ENCODE measurements at regions not wholly inside any gene's neighbourhood (a gene's known extent, or its start where the extent isn't known, plus 50 kb on each side); places are given as distances from the start of the nearest gene placed in this dataset.

DNA sequence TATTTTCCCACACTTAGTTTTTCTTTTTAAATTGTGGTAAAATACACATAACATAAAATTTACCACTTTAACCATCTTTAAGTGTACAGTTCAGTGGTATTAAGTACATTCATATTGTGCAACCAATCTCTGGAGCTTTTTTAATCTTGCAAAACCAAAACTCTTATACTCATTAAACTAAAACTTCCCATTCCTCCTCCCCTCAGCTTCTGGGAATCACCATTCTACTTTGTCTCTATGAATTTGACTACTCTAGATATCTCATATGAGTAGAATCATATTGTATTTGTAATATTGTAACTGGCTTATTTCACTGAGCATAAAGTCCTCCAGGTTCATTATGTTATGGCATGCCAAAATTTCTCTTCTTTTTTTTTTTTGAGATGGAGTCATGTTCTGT is 86.4 kb upstream of the JAZF1 start:
- TF ChIP-seq POLR2A (IDR thresholded peaks at IDR 0.05), result no peak
- TF ChIP-seq, protein P1, sequence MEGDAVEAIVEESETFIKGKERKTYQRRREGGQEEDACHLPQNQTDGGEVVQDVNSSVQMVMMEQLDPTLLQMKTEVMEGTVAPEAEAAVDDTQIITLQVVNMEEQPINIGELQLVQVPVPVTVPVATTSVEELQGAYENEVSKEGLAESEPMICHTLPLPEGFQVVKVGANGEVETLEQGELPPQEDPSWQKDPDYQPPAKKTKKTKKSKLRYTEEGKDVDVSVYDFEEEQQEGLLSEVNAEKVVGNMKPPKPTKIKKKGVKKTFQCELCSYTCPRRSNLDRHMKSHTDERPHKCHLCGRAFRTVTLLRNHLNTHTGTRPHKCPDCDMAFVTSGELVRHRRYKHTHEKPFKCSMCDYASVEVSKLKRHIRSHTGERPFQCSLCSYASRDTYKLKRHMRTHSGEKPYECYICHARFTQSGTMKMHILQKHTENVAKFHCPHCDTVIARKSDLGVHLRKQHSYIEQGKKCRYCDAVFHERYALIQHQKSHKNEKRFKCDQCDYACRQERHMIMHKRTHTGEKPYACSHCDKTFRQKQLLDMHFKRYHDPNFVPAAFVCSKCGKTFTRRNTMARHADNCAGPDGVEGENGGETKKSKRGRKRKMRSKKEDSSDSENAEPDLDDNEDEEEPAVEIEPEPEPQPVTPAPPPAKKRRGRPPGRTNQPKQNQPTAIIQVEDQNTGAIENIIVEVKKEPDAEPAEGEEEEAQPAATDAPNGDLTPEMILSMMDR (IDR thresholded peaks at IDR 0.05), result no peak
